Superior temporal gyrus (tissue), 1 donor: ENCODE measurements at regions not wholly inside any gene's neighbourhood (a gene's known extent, or its start where the extent isn't known, plus 50 kb on each side); places are given as distances from the start of the nearest gene placed in this dataset.

Source experiments
- DNase-seq: peaks from one replicate; pipeline ENCODE4 v3.0.0-alpha.2; 2016; ENCODE audit errors: extremely low spot score

GRCh38 chr4:13844740-13845139, 217.2 kb upstream of the BOD1L1 start:
- no peak for DNase-seq

DNA sequence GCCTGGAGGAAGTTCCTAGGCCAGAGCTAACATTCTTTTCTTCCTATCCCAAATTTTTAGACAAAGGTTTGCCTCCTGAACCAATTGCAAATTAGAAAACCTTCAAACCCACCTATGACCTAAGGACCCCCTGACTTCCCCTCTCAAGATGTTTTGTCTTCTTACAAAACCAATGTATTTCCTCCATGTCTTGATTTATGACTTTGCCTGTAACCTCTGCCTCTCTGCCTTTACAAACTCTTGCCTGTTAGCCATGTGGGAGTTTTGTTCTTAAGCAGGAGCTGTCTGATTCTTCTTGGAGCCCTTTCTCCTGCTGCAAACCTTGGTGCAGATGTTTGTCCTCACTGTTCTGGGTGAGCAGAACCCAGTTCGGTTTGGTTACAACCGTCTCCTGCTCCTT, 222.3 kb upstream of the BOD1L1 start:
- no peak for DNase-seq

DNA sequence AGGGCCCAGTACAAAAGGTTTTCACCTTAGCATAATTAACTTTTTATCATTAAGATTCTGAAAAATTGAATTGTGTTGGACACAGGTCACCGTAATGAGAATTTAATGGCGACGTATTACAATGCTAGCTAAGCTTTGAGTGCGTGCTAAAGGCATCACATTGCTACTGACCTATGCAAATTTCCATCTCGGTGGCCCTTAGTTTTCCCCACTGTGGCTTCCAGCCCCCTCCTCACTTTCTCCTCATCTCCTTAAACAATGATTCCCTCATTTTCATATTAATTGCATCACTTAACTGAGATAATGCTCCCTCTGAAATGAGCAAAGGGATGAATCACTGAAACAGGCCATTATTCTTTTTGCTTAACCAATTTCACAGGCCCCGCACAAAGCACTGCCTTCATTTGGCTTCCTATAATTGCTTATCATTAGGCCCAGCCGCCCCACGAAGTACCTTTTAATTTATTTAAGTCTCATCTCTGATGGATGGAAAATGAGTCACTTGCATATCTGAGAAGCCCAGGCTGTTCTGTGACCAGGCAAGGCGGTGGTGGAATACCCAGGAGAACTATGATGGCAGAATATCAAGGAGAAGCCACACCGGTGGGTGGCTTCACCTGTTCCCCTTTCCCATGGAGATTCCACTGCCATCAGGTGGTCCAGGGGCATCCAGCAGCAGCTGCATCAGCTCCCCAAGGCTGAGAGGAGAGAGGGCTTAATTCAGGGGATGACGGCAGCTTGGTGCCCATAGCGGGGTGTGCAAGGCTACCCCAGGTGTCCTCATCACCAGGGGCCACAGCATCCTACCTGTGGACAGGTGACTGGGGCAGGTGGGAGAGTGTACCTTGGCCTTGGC, 223.8 kb upstream of the BOD1L1 start:
- no peak for DNase-seq

- DNase-seq, result no peak
These were observed 224.9 kb upstream of the BOD1L1 start for GRCh38 chr4:13852411-13852810.

- no peak for DNase-seq
These were observed 228.9 kb upstream of the BOD1L1 start for GRCh38 chr4:13856387-13856786.

- DNase-seq, result no peak
These were observed 229.9 kb upstream of the BOD1L1 start for GRCh38 chr4:13857397-13857796.

DNA sequence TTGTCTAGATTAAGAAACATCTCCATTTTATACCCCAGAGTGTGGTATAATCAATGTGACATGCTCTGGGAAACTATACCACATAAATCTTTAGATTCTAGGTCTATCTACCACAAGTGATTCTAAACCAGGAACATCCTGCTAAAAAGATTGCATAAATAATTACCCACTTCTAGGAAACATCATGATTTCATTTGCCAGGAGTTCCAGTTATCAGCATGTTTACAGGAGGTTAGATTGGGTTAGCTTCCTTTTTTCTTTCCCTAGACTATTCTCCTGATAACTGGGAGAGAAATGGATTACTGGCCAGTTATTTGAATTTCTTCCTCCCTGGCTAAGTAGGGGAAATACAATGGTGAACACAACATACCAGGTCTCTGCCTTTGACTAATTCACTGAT, 230.3 kb upstream of the BOD1L1 start:
- no peak for DNase-seq

DNA sequence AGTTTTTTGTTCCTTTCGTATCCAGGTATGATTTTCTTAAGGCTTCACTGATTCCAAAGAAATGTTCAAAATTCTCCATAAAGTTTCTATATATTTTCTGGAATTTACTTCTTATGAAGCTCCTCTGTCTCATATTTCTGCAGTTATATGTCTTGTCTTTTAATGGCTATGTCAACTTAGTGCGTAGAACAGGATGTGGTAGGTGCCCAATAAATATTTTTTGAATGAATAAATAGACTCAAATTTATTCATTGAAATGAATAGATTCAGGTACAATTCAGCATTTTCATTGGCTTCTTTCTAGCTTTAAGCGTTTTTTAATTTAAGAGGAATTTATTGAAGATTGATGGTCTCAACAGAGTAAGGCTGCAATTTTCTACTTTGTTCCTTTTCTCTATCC, 231.9 kb upstream of the BOD1L1 start:
- no peak for DNase-seq

- peak; percentile 37 for DNase-seq
These were observed 232.6 kb upstream of the BOD1L1 start for GRCh38 chr4:13860126-13860525.

DNA sequence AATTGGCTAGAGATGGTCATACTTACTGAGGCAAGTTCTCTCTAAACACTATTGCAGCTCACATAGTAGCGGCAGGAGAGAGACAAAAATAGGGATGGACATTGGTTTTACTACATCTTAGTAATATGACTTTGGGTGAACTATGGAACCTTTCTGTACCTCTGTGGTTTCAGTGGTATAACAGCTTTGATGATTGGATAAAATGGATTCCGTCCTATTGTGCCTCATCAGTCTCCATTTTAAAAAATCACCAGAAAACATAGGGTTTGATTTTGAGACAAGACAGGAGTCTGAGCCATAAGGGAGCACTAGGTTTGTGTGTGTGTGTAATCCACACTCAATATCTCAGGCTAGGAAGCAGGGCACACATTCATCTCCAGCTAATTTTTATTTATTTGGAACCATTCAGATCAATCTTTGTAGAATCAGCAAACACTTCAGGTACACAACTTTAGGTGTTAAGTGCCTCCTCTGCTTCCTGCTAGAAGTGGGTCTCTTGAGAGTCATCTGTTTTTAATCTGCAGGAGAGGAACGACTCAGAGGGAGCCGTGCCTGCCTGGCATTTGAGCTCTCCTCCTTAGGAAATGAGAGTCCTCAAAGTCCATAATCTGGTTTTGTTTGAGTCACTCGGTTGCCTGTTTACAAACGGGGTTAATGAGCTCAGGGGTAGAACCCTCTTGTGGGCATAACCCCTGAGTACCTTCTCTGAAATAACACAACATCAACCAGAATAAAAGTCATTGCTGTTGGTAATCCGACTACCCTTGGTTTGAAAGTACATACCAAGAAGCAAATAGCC, 238.5 kb upstream of the BOD1L1 start:
- DNase-seq, result no peak

DNA sequence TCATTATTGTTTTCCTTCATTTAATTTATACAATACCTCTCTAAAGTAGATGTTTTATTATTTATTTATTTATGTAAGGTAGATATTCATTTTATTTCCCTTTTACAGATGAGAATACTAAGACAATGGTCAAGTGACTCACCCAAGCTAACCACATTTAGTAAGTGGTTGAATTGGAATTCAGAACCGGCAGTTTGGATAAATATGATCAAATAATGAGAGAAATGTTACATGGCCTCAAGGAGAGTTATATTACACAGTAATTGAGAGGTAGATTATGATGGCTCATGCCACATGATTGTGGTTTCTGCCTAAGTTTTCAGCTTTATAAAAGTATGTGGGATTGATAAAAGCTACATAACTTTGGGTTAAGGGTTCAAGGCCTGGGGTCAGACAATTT, 239.4 kb upstream of the BOD1L1 start:
- DNase-seq, result no peak

DNA sequence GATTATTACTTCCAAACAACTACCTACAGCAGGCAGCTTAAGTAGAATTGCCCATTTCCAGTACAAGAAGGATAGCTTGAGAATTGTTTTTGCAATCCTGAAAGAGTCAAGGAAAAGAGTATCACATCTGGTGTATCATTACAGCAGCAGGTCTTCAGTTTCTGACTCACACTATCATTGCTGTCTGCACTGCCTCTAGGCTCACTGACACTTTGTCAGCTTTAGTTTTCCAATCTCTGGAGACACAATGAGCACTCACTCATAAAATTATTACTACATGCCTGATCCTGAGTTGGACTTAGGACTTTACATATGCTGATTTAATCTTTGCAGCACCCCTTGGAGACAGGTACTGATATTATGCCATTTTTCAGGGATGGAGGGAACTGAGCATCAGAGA, 244.6 kb upstream of the BOD1L1 start:
- DNase-seq, result no peak

GRCh38 chr4:13872955-13873354, 245.4 kb upstream of the BOD1L1 start:
- DNase-seq, result no peak

DNA sequence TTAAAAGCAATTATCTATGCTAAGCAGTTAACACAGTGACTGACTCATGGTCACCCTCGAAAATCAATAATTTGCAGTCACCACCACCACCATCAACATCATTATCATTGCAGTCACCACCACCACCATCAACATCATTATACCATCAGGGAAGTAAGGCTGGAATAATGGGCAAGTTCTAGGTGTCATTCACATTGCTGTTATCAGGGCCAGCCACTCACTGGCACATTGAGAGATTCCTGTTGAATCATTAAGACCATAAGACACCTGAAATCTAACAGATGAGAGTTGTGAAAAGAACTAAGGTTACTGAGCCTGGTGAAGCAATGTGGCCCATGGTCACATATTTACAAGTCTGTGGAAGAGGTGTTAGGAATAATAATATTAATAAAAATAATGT, 247.7 kb upstream of the BOD1L1 start:
- DNase-seq, result no peak

- no peak for DNase-seq
These were observed 248.6 kb upstream of the BOD1L1 start for GRCh38 chr4:13876131-13876530.

GRCh38 chr4:13876940-13877339, 249.4 kb upstream of the BOD1L1 start:
- DNase-seq, result no peak

GRCh38 chr4:13877626-13878025, 250.1 kb upstream of the BOD1L1 start:
- no peak for DNase-seq

DNA sequence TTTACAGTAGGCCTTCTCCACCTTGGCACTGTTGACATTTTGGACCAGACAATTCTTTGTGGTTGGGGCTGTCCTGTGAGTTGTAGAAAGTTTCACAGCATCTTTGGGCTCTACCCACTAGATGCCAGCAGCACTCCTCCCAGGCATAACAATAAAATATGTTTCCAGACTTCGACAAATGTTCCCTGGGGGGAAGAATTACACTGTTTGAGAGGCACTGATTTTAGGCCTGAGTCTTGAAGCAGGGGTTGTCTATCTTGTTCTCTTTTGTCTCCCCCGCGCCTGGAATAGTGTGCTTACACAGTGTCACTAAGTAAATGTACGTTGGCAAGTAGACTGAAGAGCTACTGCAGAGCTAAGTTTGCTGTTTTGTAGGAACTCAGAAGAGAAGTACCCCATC, 254.4 kb upstream of the BOD1L1 start:
- peak; percentile 15 for DNase-seq

- DNase-seq, result no peak
These were observed 259.5 kb upstream of the BOD1L1 start for GRCh38 chr4:13887010-13887409.

- DNase-seq, result no peak
These were observed 260.6 kb upstream of the BOD1L1 start for GRCh38 chr4:13888112-13888511.

GRCh38 chr4:13891544-13891939, 264.0 kb upstream of the BOD1L1 start:
- DNase-seq, result no peak

DNA sequence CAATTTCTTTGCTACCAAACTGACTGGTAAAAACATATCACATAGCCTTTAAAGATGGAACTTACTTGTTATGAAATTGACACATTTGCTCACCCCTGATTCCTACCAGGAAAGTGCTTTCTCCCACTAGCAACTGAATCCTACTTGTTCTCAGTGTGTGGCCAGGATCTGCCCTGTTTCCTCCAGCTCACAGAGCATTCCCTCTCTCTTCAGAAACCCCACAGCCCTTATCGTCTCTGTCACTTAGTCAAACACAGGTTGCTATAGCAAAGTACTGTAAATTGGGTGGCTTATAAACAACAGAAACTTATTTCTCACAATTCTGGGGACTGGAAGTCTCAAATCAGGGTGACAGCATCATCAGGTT, 265.2 kb upstream of the BOD1L1 start:
- no peak for DNase-seq

- DNase-seq, result no peak
These were observed 265.7 kb upstream of the BOD1L1 start for GRCh38 chr4:13893211-13893610.
